GM12892 (cell line): ENCODE measurements at regions not wholly inside any gene's neighbourhood (a gene's known extent, or its start where the extent isn't known, plus 50 kb on each side); places are given as distances from the start of the nearest gene placed in this dataset.

Experiments
- POLR2A ChIP-seq: IDR thresholded peaks from 2 replicates; pipeline ENCODE4 v1.6.1; 2011; ENCODE audit warnings: low read depth, low read length, control low read depth
- POLR2AphosphoS5 ChIP-seq: IDR thresholded peaks from 2 replicates; pipeline ENCODE4 v1.6.1; 2011; ENCODE audit warnings: low read depth, low read length, control low read depth

DNA sequence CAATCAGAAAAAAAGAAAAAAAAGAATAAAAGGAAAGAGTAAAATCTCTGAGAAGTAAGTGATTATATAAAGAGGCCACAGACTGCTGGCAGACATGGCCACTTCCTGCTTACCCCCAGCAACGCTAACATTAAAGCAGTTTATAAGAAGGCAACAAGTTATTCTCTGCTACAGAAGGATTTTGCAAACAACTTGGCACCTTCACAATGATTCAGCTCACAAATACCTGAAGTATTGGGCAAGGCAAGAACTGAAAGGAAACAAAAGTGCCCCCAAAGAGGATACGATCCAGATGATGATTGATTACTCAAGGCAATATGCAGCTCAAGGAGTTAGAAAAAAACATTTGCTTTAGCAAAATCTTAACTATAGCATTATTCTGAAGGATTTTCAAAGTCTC, 718.8 kb downstream of the KLHL13 start:
- TF ChIP-seq POLR2A (no peak), POLR2AphosphoS5 (no peak)
